Thyroid gland (tissue), 4 donors: ENCODE measurements at regions not wholly inside any gene's neighbourhood (a gene's known extent, or its start where the extent isn't known, plus 50 kb on each side); places are given as distances from the start of the nearest gene placed in this dataset.

Experiments used
- CTCF ChIP-seq, 6 experiments: fragments of 200-600 bp in 3 of 6; fragments of 450-650 bp in 3 of 6; sonication (generic) in 3 of 6; IDR thresholded peaks; one replicate each; pipeline ENCODE4 v1.5.1; 2016 to 2019; ENCODE audit warnings: antibody characterized with exemption in 6 of 6, mild to moderate bottlenecking in 2 of 6, inconsistent platforms in 1 of 6, moderate library complexity in 1 of 6
- POLR2A ChIP-seq, 2 donors: fragments of 450-650 bp; IDR thresholded peaks; one replicate each; pipeline ENCODE4 v1.6.1; 2017; ENCODE audit warnings: antibody characterized with exemption in 2 of 2, mild to moderate bottlenecking in 2 of 2, moderate library complexity in 1 of 2

GRCh38 chr18:3345452-3345851, 83.5 kb downstream of the MYL12B start:
- no peak for TF ChIP-seq CTCF (IDR thresholded peaks at IDR 0.05)
- no peak for TF ChIP-seq POLR2A (IDR thresholded peaks at IDR 0.05)
